ENCODE measurements at regions not wholly inside any gene's neighbourhood (a gene's known extent, or its start where the extent isn't known, plus 50 kb on each side); places are given as distances from the start of the nearest gene placed in this dataset.

GRCh38 chr2:37541516-37541915 lies 129.9 kb downstream of the CDC42EP3 start:
- TF ChIP-seq POLR2A (IDR thresholded peaks at IDR 0.05) (no peak), CTCF (IDR thresholded peaks at IDR 0.05) (no peak)
